DOHH2 (cell line): ENCODE measurements at regions not wholly inside any gene's neighbourhood (a gene's known extent, or its start where the extent isn't known, plus 50 kb on each side); places are given as distances from the start of the nearest gene placed in this dataset.

Experiments
- H3F3A ChIP-seq: fragments of 200-600 bp; sonication (generic), shearing (Covaris generic); 2 replicates; pipeline ENCODE4 v1.6.0; 2016; ENCODE audit warnings: antibody characterized with exemption, mild to moderate bottlenecking; ENCODE audit not compliant: control insufficient read depth, insufficient read depth
- H3K27ac ChIP-seq: fragments of 200-600 bp; sonication (generic); 2 replicates; pipeline ENCODE4 v1.5.1; 2014; ENCODE audit warnings: low read depth, mild to moderate bottlenecking, low read length, moderate library complexity
- H3K27me3 ChIP-seq: fragments of 200-600 bp; sonication (generic); 2 replicates; pipeline ENCODE4 v1.6.1; 2014; ENCODE audit warnings: mild to moderate bottlenecking, low read length, mixed read lengths; ENCODE audit not compliant: control insufficient read depth
- H3K36me3 ChIP-seq: fragments of 200-600 bp; sonication (generic); 2 replicates; pipeline ENCODE4 v1.6.1; 2014; ENCODE audit warnings: mild to moderate bottlenecking, low read length, moderate library complexity, mixed read lengths; ENCODE audit not compliant: control insufficient read depth
- H3K4me1 ChIP-seq: fragments of 200-600 bp; sonication (generic); 2 replicates; pipeline ENCODE4 v1.6.1; 2014; ENCODE audit warnings: mild to moderate bottlenecking, low read length, mixed read lengths; ENCODE audit not compliant: control insufficient read depth
- H3K4me2 ChIP-seq: fragments of 200-600 bp; sonication (generic); 2 replicates; pipeline ENCODE4 v1.6.0; 2014; ENCODE audit warnings: mild to moderate bottlenecking, low read length, moderate library complexity
- H3K4me3 ChIP-seq: fragments of 200-600 bp; sonication (generic); 2 replicates; pipeline ENCODE4 v1.5.1; 2014; ENCODE audit warnings: mild to moderate bottlenecking, low read length, mixed read lengths
- H3K79me2 ChIP-seq: fragments of 200-600 bp; sonication (generic); 2 replicates; pipeline ENCODE4 v1.6.1; 2014; ENCODE audit warnings: mild to moderate bottlenecking, low read length, mixed read lengths; ENCODE audit not compliant: control insufficient read depth
- H3K9me2 ChIP-seq: fragments of 200-600 bp; sonication (generic); replicated peaks from 2 replicates; pipeline ENCODE4 v1.6.1; 2014; ENCODE audit warnings: mild to moderate bottlenecking, low read length, mixed read lengths; ENCODE audit not compliant: control insufficient read depth
- H3K9me3 ChIP-seq: fragments of 200-600 bp; sonication (generic); 2 replicates; pipeline ENCODE4 v1.6.1; 2014; ENCODE audit warnings: antibody characterized with exemption, low read length, mixed read lengths; ENCODE audit not compliant: control insufficient read depth, insufficient read depth
- H4K20me1 ChIP-seq: fragments of 200-600 bp; sonication (generic); 2 replicates; pipeline ENCODE4 v1.6.0; 2014; ENCODE audit warnings: low read depth, mild to moderate bottlenecking, antibody characterized with exemption, low read length, moderate library complexity; ENCODE audit not compliant: control insufficient read depth, insufficient read depth
- EZH2phosphoT487 ChIP-seq: fragments of 200-600 bp; sonication (generic); IDR thresholded peaks from 2 replicates; pipeline ENCODE4 v1.6.1; 2017; ENCODE audit warnings: borderline replicate concordance, mild to moderate bottlenecking, antibody characterized with exemption, low read length, moderate library complexity, mixed read lengths
- TF ChIP-seq, protein P1 (sequence below): fragments of 200-600 bp; sonication (generic); IDR thresholded peaks from one replicate; pipeline ENCODE4 v1.5.1; 2014; ENCODE audit warnings: antibody characterized with exemption, mild to moderate bottlenecking, low read depth, low read length; ENCODE audit not compliant: poor library complexity, severe bottlenecking

- Histone ChIP-seq H3K27ac (no peak overlapping the region), H3F3A (no peaks in the 10 kb centered on the region), H3K27me3 (no peaks in the 10 kb centered on the region), H3K4me2 (no peak overlapping the region), H4K20me1 (no peaks in the 10 kb centered on the region), H3K79me2 (no peaks in the 10 kb centered on the region), H3K36me3 (no peaks in the 10 kb centered on the region), H3K9me3 (no peaks in the 10 kb centered on the region), H3K9me2 (no peaks in the 10 kb centered on the region), H3K4me1 (no peaks in the 10 kb centered on the region), H3K4me3 (no peak overlapping the region)
- TF ChIP-seq, protein P1, sequence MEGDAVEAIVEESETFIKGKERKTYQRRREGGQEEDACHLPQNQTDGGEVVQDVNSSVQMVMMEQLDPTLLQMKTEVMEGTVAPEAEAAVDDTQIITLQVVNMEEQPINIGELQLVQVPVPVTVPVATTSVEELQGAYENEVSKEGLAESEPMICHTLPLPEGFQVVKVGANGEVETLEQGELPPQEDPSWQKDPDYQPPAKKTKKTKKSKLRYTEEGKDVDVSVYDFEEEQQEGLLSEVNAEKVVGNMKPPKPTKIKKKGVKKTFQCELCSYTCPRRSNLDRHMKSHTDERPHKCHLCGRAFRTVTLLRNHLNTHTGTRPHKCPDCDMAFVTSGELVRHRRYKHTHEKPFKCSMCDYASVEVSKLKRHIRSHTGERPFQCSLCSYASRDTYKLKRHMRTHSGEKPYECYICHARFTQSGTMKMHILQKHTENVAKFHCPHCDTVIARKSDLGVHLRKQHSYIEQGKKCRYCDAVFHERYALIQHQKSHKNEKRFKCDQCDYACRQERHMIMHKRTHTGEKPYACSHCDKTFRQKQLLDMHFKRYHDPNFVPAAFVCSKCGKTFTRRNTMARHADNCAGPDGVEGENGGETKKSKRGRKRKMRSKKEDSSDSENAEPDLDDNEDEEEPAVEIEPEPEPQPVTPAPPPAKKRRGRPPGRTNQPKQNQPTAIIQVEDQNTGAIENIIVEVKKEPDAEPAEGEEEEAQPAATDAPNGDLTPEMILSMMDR: no peak
- TF ChIP-seq EZH2phosphoT487: no peak
Observed at GRCh38 chr9:118324706-118325105, 620.5 kb downstream of the TLR4 start.

DNA sequence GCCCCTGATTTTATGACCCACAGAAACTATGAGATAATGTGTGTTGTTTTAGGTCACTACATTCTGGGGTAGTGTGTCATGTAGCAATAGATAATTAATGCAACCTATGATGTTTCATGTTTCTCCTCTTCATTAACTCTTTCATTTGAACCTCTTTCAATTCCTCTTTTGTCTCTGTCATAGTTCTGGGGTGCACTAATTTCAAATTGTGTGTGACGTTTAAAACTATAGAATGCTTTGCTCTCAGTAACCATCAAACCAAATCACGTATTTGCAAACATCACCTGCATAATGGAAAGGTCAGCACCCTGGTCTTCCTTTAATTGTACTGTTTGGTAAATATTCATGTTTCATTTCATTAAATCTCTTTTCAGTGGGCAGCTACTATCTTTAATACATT lies 621.6 kb downstream of the TLR4 start:
- H3K27me3 ChIP-seq: no peaks in the 10 kb centered on the region

DNA sequence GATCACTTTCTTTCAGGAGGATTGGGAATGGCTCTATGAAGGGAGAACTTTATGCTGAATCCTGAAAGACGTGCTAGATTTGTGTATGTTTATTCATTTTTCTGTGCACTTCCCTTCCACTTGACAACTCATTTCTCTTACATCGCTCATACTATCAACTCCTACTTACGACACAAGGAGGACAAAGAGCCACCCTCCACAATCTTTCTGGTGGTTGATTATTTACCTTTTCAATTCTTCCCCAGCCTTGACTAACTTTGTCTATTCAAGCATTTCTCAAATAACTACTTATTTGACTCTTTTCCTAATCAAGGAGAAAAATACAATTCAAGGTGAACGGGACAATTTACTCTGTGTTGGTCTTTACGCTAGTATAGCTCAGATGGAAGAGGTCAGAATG lies 622.1 kb downstream of the TLR4 start:
- no peaks in the 10 kb centered on the region for H3K9me2 ChIP-seq
- no peaks in the 10 kb centered on the region for H3K79me2 ChIP-seq
- TF ChIP-seq, protein P1: no peak
- no peak for TF ChIP-seq EZH2phosphoT487
- no peaks in the 10 kb centered on the region for H3F3A ChIP-seq
- no peaks in the 10 kb centered on the region for H3K27me3 ChIP-seq
- no peaks in the 10 kb centered on the region for H4K20me1 ChIP-seq
- H3K4me2 ChIP-seq: no peak overlapping the region
- no peaks in the 10 kb centered on the region for H3K9me3 ChIP-seq
- H3K4me3 ChIP-seq: no peak overlapping the region
- H3K4me1 ChIP-seq: no peaks in the 10 kb centered on the region
- no peaks in the 10 kb centered on the region for H3K36me3 ChIP-seq
- H3K27ac ChIP-seq: no peak overlapping the region

More for the DNA sequence above, 621.6 kb downstream of the TLR4 start:
- no peaks in the 10 kb centered on the region for H3K36me3 ChIP-seq
- no peaks in the 10 kb centered on the region for H4K20me1 ChIP-seq
- no peaks in the 10 kb centered on the region for H3F3A ChIP-seq
- no peaks in the 10 kb centered on the region for H3K79me2 ChIP-seq
- H3K27ac ChIP-seq: no peak overlapping the region
- no peaks in the 10 kb centered on the region for H3K9me2 ChIP-seq
- H3K9me3 ChIP-seq: no peaks in the 10 kb centered on the region
- TF ChIP-seq, protein P1: no peak
- TF ChIP-seq EZH2phosphoT487: no peak
- H3K4me1 ChIP-seq: no peaks in the 10 kb centered on the region
- H3K4me2 ChIP-seq: no peak overlapping the region
- H3K4me3 ChIP-seq: no peak overlapping the region
